ENCODE measurements at regions not wholly inside any gene's neighbourhood (a gene's known extent, or its start where the extent isn't known, plus 50 kb on each side); places are given as distances from the start of the nearest gene placed in this dataset.

DNA sequence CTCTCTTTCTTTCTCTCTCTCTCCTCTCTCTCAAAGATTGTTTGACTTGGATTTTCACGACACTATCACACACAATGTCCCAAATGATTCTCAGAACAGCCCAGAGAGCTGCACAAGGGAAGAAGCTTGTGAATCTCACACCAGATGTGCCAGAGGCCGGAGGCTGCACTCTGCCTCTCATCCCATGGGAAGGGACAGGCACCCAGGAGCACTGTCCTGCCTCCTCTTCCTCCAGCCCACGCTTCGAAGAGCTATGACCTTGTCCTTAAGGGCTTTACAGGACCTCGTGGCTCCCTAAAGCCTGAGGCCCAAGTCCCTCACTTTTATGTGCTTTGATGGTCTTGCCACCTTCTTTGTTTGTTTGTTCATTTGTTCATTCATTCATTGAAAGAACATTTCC lies 267.6 kb downstream of the FAM43A start:
- peaks cover 0 to 11% (median 0%) of the 10 kb centered on the region in 11 donors for H3K9me3 ChIP-seq
- TF ChIP-seq, protein P1, sequence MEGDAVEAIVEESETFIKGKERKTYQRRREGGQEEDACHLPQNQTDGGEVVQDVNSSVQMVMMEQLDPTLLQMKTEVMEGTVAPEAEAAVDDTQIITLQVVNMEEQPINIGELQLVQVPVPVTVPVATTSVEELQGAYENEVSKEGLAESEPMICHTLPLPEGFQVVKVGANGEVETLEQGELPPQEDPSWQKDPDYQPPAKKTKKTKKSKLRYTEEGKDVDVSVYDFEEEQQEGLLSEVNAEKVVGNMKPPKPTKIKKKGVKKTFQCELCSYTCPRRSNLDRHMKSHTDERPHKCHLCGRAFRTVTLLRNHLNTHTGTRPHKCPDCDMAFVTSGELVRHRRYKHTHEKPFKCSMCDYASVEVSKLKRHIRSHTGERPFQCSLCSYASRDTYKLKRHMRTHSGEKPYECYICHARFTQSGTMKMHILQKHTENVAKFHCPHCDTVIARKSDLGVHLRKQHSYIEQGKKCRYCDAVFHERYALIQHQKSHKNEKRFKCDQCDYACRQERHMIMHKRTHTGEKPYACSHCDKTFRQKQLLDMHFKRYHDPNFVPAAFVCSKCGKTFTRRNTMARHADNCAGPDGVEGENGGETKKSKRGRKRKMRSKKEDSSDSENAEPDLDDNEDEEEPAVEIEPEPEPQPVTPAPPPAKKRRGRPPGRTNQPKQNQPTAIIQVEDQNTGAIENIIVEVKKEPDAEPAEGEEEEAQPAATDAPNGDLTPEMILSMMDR (IDR thresholded peaks at IDR 0.05) = no peak
- H3K36me3 ChIP-seq = no peaks in the 10 kb centered on the region
- intact Hi-C loops (cut with DNase I) = loop anchor here in 5 of 10 donors (2.0 to 10.0 kb wide), 8 partner anchors 71 to 271 kb away; partner anchors contain the start of gene FAM43A (in 2 of the 5)
- DNase-seq = no peak
- peaks cover 7 to 47% (median 24%) of the 10 kb centered on the region in 9 donors for H3K4me1 ChIP-seq
- peak in 2 of 8 donors; percentile 12 to 15 for ATAC-seq
- 45 to 51% methylated on average over 5 of the region's 5 CpGs for WGBS, 2 donors
- peak overlapping the region in 8 of 10 donors; percentile 23 to 81 (median 60) for H3K27ac ChIP-seq
- H3K4me3 ChIP-seq = no peak overlapping the region
- no peaks in the 10 kb centered on the region for H3K27me3 ChIP-seq

DNA sequence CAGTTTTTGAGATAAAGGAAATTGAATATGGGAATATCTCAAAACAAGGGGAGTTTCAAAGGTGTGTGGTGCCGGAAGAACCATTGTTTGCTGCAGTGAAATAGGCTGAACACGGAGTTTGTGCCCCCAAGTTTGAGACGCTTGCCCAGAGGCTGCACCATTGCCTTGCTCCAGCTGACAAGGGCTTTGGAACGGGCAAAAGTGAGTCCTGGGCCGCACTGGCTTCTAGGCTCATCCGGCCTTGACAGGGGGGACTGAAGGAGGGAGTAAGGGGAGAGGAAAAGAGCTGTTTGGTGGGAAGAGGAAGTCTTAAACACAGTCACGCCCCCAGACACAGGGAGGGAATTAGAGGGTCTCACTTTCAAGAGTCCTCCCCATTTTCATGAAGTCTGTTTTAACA lies 269.9 kb downstream of the FAM43A start:
- Histone ChIP-seq H3K27me3 (no peaks in the 10 kb centered on the region), H3K9me3 (no peaks in the 10 kb centered on the region), H3K27ac (no peak overlapping the region), H3K4me1 (peaks cover 7 to 43% (median 24%) of the 10 kb centered on the region in 9 donors), H3K36me3 (no peaks in the 10 kb centered on the region), H3K4me3 (no peak overlapping the region)
- intact Hi-C loops (cut with DNase I) = loop anchor here in 3 of 10 donors (2.0 to 10.0 kb wide), 3 partner anchors 271 to 273 kb away; partner anchors contain the start of gene FAM43A (in 1 of the 3)
- TF ChIP-seq, protein P1 (IDR thresholded peaks at IDR 0.05) = no peak
- ATAC-seq = no peak
- WGBS, 2 donors = 88 to 94% methylated on average over 7 of the region's 7 CpGs
- no peak for DNase-seq

DNA sequence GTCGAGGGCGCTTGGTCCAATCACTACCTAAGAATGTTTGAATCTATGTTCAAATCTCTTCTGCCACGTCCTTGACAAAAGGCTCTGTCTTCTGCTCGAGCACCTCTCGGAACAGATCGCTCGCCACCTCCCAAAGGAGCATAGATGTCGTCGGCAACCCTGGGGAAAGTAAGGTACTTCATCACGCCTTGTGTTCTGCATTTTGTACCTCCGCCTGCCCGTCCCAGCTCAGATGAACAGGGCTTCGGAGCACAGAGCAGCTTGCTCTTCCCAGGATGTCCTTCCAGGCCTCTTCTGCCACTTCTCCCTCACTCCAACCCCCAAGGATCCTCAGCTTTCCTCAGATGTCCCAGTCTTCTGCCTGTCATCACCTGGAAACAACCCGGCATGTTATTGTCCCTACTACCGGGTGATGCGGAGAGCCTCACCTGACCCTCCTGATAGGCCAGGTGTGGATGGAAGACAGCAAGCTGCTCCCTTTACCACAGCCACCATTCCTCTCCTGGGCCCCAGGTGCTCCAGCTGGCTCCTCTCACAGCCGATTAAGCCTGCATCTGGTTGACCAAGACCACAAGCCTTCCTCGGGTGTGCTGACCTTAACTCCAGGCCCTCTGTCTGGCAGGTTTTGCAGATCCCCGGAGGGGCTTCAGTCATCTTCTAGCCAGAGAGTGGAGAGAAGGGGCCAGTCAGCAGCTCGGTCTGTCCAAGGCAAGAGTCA lies 270.5 kb downstream of the FAM43A start:
- H3K36me3 ChIP-seq = no peaks in the 10 kb centered on the region
- 85 to 94% methylated on average over 20 of the region's 20 CpGs for WGBS, 2 donors
- intact Hi-C loops (cut with DNase I) = loop anchor here in 3 of 10 donors (2.0 to 10.0 kb wide), 3 partner anchors 271 to 274 kb away; partner anchors contain the start of gene FAM43A (in 1 of the 3)
- no peaks in the 10 kb centered on the region for H3K9me3 ChIP-seq
- ATAC-seq (no peak), DNase-seq (no peak)
- H3K27me3 ChIP-seq = no peaks in the 10 kb centered on the region
- TF ChIP-seq, protein P1 (IDR thresholded peaks at IDR 0.05) = no peak
- no peak overlapping the region for H3K4me3 ChIP-seq
- no peak overlapping the region for H3K27ac ChIP-seq
- H3K4me1 ChIP-seq = peaks cover 7 to 37% (median 23%) of the 10 kb centered on the region in 9 donors

DNA sequence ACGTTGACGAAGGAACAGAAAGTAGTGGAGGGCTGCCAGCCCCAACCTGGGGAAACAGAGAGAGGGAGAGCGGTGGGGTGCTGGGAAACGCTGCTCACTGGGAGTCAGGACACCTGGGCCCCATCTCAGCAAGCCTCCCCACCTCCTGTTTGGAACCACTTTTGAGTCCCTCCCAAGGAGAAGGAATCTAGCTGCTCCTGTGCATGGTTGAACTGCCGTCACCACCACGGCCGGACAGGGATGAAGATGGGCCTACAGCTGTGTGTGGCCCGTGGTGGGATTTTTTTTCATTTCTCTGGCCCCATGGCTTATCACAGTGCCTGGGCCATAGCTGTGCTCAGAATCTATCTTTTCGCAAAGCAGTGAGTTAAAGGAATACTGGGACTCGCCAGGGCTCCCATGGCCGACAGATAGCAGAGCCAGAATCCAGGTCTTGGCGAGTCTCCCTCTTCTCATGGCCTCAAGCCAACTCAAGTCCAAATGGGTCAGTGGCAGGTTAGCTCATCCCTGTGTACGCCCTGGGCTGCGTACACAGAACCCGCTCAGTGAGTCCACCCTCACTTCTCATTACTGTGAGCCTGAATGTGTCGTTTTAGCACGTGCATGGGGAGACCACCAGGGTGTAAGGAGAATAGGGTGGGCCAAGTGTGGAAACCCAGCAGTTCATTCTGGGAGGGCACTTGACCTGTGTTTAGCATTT lies 271.2 kb downstream of the FAM43A start:
- H3K4me3 ChIP-seq = no peak overlapping the region
- H3K9me3 ChIP-seq = no peaks in the 10 kb centered on the region
- ATAC-seq (peak in 4 of 8 donors; percentile 32 to 57 (median 48)), DNase-seq (peak in 1 of 2 donors; percentile 34)
- no peaks in the 10 kb centered on the region for H3K36me3 ChIP-seq
- H3K4me1 ChIP-seq = peaks cover 7 to 32% (median 22%) of the 10 kb centered on the region in 9 donors
- H3K27me3 ChIP-seq = no peaks in the 10 kb centered on the region
- no peak overlapping the region for H3K27ac ChIP-seq
- 75 to 82% methylated on average over 17 of the region's 17 CpGs for WGBS, 2 donors
- intact Hi-C loops (cut with DNase I) = loop anchor here in 2 of 10 donors (5.0 to 10.0 kb wide), 2 partner anchors 272 to 275 kb away; partner anchors contain the start of gene FAM43A (in 1 of the 2)
- TF ChIP-seq, protein P1 (IDR thresholded peaks at IDR 0.05) = no peak

Measured in heart right ventricle (tissue), 16 donors.